GM18909 (cell line): ENCODE measurements at regions not wholly inside any gene's neighbourhood (a gene's known extent, or its start where the extent isn't known, plus 50 kb on each side); places are given as distances from the start of the nearest gene placed in this dataset.

ENCODE experiments used
- ATAC-seq: cut with Tn5 transposase; IDR thresholded peaks from one replicate; pipeline ENCODE4 v1.9.1; 2021; ENCODE audit warnings: mild to moderate bottlenecking; ENCODE audit not compliant: unreplicated experiment, poor library complexity

DNA sequence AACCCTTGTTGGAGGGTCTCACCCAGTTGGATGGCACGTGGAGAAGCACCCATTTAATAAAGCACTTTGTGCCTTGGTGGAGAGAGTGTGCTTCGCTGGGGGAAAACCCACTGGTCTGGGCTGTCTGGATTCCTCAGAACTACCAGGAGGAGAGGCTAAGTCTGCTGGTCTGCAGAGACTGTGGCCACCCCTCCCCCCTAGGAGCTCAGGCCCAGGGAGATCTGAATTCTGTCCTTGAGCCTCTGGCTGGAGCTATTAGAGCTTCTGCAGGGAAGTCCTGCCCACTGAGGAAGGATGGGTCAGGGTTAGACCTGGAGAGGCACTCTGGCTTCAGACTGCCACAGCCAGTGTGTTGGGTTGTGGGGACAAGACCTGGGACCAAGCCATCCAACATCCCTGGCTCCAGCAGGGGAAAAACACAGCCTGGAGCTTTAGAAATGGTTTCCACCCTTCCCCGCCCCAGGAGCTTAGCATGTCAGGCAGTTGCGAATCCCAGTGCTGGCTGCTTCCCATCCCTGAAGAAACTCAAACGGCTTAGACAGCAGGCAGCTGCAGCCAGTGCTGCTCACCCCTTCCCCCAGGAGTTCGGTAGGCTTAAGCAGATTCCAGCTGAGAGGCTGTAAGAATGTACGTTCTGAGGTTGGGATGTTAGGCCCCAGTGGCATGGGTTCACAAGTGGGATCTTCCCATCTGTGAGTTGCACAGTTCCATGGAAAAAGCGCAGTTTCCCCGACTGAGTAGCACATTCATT lies 288.3 kb downstream of the TGFB2 start:
- no peak for ATAC-seq

DNA sequence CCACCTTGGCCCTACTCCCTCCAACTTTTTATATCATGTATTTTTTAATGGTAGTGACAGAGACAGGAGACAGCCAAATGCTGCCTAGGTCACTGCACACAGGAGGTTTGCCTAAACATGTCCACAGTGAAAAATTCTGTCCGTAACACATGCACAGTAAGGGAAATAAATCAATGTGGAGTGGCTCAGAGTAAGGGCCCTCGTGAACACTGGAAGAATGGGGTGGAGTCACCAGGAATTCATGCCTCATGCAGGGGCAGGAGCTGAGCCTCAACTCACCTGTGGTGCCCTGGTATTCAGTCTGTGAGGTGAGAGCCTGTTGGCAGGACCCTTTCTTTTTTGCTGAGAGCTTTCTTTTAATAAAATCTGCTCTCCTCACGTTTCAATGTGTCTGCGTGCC lies 289.1 kb downstream of the TGFB2 start:
- no peak for ATAC-seq

DNA sequence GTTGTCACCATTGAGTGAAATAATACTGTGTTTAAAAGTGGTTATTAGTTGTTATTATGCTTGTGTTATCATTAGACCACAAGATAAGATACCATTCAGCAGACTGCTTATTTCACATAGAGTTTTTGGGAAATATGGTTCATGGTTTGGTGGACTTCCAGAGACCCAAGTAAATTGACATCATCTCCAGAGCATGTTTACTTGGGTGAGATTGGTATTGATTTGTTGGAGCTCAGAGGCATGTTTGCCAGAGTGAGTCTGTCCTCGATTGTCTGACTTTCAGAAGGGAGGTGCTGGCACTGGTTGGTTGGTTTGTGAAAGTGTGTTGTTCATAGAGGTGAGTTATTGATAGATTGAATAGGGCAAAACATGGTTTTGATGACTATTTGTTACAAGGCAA lies 291.4 kb downstream of the TGFB2 start:
- ATAC-seq: no peak

DNA sequence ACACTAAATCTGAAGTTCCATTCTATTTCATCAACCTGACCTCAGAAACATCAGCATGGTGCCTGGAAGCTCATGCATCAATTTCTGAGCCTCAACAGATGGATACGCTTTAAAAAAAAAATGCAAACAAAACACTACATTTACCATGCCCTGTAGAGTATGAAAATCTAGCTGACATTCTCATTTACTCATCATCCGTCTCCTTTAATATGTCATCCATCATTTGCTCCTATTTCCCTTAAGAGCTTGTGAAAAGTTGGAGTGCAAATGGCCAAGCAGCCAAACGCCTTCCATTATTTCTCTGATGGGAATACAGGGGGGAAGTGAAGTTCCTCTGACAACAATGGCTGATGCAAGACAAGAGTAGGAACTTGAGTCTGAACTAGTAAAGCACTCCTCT lies 295.0 kb downstream of the TGFB2 start:
- no peak for ATAC-seq

DNA sequence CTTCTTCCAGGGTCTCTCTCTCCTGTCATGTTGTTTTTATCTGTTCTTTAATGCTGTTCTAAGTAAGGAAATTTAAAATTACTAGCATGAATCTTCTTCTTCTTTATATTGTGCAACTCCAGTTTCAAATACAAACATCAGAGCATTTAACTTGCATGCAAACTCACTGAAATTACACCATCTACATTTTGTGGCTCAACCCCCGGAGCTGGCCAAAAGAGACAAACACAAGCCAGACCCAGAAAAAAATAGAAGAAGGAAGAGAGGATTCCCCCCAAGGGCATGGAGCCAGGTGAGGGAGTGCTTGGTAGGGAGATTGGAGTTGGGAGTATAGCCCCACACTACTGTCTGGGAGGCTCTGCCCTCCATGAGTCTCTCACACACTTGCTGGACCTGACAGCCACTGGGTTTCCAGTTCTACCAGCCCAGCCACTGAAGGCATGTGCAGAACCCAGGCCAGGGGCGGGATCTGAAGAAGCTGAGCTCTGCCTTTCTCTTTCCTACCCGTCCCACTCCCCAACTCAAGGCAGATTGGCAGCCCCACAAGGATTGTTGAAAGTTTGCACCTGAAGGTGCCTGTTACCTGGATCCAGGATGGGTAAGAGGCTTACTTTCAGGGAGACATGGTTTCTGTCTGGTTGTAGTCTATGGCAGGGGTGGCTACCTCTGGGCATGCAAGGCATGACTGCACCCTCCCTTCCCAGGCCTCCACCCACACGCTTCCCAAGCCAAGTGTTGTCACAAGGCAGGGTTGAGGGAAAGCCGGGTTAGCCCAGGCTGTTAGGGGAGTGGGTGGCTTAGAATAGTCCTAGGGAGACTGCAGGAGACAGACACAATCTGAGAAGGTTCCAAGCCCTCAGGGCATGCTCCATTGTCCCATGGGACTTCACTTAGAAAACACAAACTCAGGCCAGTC lies 297.2 kb downstream of the TGFB2 start:
- ATAC-seq: no peak

DNA sequence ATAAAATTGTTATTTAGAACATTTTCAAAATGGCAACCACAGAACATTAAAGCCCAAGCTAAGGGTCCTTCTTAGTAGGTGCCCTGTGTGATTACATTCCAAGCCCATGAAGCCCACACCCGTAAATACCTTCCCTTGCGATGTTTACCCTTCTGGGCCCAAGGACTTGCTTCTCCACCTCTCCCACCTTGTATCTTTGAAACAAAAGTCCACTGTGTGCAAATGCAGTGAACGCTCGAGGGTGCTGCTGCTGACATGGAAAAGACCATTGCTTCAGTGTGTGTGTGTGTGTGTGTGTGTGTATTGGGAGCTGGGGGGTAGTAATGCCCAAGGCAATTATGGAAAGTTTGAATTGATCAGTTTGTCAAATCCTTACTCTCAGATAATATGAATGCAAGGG lies 298.1 kb downstream of the TGFB2 start:
- ATAC-seq: no peak

DNA sequence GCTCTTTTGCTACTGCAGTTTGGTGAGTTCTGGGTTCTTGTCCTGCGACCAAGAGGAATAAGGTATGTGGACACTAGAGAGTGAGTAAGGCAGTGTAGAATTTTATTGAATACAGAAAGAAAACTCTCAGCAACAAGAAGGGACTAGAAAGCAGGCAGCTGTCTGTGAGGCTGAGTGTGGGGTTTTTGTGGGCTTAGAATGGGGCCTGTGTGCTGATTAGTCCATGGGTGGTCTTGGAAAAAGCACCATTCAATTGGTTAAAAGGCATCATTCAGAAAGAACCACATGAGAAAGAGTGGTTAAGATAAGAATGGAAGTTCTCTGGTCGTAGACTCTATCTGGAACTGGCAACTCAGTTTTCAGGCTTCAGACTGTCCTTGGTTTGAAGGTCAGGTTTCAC lies 298.8 kb downstream of the TGFB2 start:
- ATAC-seq: no peak

DNA sequence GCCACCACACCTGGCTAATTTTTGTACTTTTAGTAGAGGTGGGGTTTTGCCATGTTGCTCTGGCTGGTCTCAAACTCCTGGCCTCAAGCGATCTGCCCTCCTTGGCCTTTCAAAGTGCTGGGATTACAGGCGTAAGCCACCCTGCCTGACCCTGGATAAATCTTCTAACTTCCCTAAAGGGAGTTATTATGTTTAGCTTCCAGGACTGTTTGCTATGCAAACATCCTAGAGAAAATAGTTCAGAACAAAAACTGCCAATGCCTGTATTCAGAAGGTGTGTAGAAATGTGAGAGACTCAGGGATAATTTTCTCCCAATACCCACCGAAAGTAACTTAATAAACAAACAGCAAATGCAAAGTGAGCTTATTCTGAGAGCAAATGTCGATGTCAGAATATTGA lies 301.2 kb downstream of the TGFB2 start:
- ATAC-seq: no peak

DNA sequence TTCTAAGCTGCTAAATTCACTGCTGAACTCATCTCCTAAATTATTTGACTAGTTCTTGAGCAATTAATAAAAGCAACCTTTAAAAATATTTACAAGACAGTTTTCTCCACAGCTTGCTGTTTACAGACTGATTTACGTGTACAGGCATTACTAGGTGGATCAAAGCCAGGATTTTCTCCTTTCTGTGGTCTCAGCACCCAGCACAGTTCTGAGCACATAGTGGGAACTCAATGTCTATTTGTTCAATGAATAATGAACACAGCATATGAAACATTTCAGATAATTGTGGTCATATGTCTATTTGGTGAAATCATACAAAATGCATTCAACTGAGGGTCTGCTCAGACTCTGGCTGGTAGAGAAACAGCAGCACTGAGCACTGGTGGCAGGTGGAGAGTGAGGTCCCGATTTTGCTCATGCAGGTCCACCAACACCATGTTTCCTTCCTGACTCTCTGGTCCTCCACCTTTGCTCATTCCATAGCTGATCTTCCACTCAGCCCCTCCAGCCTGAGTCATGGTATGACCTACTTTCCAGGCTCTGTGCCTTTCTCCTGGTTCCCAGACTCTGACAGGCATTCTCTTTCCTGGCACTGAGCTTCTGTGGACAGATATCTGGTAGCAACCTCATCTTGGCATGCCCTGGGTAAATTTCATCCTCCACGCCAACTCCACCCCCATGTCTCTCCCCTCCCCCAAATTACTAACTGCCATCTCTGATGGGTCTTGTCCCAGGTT lies 311.3 kb downstream of the TGFB2 start:
- no peak for ATAC-seq

DNA sequence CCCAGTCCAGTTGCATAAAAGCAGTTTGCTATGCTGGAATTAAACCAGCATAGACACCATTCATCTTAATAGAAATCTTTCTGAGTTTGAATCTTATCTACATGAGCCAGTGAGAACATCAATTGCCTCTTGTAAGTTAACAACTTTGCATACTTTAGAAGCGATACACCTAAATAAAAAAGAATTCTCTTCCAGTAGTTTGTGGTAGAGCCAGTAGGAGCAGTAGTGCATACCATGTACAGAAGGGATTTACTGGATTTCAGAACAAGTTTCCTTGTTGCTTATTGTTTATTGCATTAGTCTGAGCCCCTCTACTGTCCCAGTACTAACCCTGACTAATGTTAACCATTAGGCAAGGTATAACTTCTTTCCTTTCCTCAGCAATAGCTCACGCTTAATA lies 313.1 kb downstream of the TGFB2 start:
- no peak for ATAC-seq

DNA sequence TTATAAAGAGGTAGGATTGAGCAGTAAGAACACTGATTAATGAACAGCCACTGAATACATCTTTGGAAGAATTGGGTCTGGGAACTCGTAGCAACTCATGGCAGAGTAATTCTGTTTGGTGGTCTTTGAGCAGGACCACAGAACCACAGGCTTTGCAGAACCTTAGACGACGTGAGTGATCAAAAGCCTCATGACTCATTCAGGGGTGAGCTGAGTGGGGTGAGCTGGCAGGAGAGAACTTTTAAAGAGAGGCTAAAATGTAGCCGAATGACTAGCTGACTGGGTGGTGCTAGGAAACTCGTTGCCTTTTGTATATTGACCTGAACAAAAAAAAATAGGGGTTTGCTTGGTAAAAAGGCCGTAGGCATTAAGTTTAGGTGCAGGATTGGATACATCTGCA lies 313.8 kb downstream of the TGFB2 start:
- ATAC-seq: no peak

DNA sequence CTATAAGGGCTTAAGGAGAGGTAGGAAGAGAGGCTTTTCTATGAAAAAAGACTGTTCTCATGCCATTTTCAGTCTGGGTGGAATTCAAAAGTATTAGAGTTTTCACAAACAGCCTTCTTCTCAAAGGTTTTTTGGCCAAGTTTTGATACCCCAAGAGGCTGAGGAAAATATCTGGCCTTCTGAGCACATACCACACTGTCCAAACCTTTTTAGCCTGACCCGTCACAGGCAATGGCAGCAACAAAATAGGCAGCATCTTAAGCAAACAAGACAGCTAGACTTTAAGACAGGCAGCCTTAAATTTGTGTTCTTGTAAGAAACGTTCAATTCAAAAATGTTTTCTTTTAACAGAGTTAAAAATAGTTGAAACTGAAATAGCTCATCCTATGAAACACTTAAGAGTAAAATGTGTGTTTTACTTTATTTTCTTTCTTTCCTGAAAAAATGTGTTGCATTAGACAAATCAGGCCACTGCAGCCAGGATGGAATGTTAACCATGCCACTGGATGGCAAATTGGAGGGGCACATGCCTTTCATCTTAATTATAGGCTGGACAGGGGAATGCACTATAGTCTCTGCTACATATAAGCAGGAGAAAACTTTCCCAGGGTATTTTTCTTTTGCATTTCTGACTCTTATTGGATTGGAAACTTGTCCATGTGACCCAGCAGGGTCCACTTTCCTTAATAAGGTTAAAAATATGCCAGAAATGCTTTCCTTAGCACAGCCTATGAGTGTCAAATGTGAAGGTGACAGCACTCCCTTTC lies 315.0 kb downstream of the TGFB2 start:
- ATAC-seq: no peak

DNA sequence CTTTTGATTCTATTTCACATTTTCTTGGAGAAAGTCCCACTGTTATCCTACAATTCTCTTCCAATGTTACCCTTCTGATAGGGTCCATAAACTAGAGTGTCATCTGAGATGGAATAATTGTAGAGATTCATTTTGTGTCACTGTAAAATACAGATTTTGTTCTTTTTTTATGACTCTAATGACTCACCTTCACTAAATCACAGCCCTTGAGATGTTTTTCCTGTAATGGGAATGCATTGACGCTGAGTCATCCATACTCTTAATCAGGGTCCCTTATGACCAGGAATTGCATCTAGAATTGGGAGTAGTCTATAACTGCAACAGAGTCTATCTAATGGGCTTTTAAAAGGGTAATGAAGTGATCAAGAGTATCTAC lies 315.5 kb downstream of the TGFB2 start:
- ATAC-seq: no peak

DNA sequence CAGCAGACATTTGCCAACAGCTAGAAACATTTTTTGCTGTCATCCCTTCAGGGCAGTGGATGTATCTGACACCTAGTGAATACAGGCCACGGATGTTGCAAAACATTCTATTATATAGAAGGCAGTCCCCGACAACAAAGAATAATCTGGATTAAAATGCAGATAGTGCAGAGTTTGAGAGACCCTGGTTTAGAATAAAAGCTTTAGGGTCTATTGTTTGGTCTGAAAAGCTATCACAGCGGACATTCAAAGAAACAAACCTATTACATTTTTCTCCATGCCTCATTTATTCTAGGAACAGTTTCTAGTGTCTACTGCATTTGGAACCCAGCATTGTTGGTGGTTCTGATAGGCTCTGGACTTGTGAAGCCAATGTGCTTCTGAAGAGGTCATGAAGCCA lies 316.3 kb downstream of the TGFB2 start:
- ATAC-seq: no peak

DNA sequence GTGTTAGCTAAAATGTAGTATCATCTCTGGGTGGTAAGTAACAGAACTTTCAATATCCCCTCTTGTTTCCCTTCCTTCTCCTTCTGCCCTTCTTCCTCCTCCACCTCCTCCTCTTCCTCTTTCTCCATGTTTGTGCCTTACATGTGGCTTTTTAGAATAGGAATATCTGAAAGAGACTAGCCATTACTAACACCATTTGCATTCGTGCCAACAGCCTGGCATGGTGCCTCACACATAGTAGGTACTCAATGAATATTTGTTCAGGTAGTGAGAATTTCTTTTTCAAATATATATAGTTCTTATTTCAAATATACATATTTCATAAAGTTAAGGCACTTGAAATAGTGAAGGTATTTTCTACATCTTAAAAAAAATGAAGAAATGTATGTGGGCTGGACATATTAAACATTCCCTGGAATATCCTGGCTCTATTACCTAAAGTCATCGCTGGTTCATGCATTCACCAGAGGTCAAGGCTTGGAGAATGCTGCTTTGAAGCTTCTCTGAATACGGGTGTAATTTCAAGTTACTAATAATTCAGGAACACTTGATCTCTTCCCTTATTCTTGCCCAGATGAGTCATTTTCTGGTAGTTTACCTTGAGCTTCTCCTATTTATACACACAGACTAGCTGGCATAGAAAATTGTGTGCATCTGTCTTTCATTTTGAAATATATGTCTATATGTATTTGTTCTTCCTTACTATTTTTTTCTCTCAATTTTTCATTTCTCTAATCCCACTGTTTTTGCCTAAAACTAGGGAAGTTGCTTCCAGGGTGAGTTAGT lies 319.4 kb downstream of the TGFB2 start:
- ATAC-seq: no peak

DNA sequence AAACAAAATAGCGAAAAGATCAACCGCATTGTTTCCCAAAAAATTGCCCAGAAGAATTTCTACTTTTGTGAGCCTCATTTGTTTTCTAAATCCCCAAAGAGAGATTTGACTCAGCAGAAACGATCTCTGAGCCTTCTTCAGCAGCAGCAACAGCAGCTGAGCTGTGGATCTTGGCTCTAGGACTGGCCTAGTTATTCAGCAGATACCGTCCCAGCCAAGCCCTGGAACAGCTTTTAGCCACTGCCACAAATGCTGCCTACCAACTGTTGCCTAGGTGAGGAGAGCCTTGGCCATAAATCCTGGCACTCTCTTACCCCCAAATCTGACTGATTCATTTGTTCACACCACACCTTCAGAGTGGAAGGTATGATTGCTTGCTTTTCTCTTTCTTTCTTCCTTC lies 320.1 kb downstream of the TGFB2 start:
- ATAC-seq: no peak

DNA sequence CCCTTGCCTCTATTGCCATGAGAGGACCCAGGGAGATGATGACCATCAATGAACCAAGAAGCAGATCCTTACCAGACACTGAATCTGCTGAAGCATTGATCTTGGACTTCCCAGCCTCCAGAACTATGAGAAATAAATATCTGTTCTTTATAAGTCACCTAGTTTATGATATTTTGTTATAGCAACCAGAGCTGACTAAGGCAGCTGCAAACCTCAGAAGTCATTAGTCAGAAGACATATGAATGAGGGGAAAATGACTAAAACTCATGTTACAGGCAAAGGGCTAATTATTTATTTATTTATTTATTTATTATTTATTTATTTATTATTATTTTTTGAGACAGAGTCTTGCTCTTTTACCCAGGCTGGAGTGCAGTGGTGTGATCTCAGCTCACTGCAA lies 321.1 kb downstream of the TGFB2 start:
- ATAC-seq: no peak

DNA sequence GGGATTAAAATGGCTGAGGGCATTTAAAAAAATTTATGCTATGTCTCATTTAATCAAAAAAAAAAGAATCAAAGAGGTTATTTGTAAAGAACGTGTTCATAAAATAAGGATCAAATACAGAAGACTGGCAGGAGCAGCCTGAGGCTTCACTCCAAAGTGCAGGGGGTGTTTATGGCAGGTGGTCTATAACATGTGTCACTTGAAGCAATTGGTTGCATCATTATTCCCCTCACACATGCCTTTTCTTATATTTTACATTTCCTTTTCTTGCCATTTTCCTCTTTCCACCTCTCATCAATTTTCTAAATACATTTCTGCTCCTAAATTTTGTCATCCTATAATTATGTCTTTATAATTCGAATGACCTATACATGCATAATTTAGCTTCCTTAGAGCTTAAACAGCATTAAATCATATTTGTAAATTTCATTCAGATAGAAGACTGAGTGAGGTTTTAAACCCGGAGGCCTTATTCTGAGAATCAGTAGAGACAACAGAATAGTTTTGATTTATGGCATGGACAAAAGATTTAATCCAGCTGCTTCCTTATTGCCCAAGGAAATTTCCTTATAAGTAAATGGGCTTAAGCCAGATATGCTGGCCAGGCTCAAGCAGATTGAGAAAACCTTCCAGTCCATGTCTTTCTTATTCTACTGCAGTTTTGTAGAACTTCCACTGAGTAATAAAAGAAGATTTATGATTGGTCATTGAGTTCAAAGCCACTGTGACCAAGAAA lies 322.8 kb downstream of the TGFB2 start:
- no peak for ATAC-seq

DNA sequence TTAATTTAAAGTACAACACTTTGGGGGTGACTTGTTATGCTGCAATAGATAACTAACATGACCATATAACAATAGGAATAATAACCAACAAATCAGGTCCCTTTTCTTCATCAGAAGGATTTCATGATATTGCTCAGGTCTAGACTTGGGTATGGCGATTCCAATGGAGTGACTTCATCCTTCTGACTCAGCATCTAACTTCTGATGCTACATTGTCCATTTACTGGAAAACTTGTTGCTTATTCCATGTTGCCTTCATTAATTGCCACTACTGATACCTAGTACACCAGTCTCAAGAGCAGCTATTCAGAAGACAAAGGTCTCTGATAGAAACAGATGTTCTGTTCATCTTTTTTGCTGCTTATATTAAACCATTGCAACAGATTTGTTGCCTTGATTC lies 324.3 kb downstream of the TGFB2 start:
- ATAC-seq: no peak
